VCaP (cell line): ENCODE measurements at regions not wholly inside any gene's neighbourhood (a gene's known extent, or its start where the extent isn't known, plus 50 kb on each side); places are given as distances from the start of the nearest gene placed in this dataset.
"Not testable (repeated sequence)": the region's sequence is repeated elsewhere in the genome, so short reads cannot be mapped to it uniquely, and the experiment has no call there.

Source experiments
- H3K27ac ChIP-seq: fragments of 450-650 bp; 2 replicates; pipeline ENCODE4 v1.5.1; 2017
- TF ChIP-seq, protein P1 (sequence below): fragments of 450-650 bp; conservative IDR thresholded peaks from 2 replicates; pipeline ENCODE4 v1.5.1; 2017; ENCODE audit warnings: mild to moderate bottlenecking, moderate library complexity

GRCh38 chr12:102642199-102642598 is 161.8 kb upstream of the IGF1 start:
- no peak overlapping the region for H3K27ac ChIP-seq
- TF ChIP-seq, protein P1, sequence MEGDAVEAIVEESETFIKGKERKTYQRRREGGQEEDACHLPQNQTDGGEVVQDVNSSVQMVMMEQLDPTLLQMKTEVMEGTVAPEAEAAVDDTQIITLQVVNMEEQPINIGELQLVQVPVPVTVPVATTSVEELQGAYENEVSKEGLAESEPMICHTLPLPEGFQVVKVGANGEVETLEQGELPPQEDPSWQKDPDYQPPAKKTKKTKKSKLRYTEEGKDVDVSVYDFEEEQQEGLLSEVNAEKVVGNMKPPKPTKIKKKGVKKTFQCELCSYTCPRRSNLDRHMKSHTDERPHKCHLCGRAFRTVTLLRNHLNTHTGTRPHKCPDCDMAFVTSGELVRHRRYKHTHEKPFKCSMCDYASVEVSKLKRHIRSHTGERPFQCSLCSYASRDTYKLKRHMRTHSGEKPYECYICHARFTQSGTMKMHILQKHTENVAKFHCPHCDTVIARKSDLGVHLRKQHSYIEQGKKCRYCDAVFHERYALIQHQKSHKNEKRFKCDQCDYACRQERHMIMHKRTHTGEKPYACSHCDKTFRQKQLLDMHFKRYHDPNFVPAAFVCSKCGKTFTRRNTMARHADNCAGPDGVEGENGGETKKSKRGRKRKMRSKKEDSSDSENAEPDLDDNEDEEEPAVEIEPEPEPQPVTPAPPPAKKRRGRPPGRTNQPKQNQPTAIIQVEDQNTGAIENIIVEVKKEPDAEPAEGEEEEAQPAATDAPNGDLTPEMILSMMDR: no peak

GRCh38 chr12:102640658-102641057 is 160.3 kb upstream of the IGF1 start:
- not testable (repeated sequence) for H3K27ac ChIP-seq

GRCh38 chr12:102638777-102639176 is 158.4 kb upstream of the IGF1 start:
- no peak overlapping the region for H3K27ac ChIP-seq
- TF ChIP-seq, protein P1: no peak

DNA sequence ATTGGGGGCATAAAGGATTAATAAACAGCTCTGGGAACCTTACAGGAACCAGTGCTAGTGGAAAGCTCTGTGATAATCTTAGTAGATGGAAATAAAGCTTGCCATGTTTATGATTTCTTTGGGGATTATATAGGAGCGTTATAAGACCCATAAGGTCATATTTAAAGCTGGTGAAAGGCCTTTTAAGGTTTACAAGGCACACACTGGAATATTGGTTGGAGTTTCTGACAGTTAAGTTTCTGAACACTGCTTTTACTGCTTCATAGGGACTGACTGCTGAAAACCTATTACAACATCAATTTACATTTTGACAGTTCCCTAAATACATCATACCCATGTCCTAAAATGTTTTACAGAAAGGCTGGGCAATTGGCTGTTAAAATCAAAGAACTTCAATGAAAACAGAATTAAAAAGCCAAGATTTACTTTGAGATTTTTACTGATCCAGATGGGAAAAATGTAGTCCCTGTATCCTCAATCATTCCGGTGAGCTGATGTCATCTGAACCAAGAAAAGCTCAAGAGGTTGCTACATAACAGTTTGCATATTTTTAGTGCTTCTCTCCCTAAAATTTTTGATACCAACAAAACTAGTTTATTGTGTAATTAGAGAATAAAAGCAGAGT is 153.7 kb upstream of the IGF1 start:
- TF ChIP-seq, protein P1: no peak
- H3K27ac ChIP-seq: peak overlapping the region; percentile 21; the same call in 1 of the 2 replicates

- TF ChIP-seq, protein P1: no peak
- no peak overlapping the region for H3K27ac ChIP-seq
These were observed 150.9 kb upstream of the IGF1 start for GRCh38 chr12:102631274-102631673.

DNA sequence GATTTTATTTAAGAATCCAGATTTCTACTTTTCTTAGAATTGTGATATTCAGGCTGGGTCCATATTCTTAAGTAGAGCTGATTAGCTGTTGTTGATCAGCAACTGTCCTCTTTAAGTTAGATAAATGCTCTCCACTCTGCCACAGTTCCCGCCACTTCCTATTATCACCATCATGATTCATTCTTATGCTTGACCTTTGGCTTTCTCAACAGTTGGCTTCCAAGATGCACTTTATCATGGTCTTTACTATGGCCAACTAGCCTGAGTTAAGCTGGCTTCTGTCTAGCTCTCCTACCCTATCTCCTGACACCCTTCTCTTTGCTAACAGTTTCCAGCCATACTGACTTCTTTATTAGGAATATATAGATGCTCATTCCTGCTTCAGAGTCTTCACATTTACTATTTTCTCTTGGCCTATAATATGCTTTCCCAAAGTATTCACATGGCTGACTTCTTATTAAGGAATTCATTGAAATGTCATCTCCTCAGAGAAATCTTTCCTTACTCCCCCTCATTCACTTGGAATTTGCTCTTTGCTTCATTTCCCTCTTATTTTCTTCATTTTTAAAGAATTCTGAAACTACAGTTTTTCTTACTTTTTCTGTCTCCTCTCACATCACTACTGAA is 149.0 kb upstream of the IGF1 start:
- TF ChIP-seq, protein P1: no peak
- H3K27ac ChIP-seq: no peak overlapping the region

GRCh38 chr12:102625819-102626218 is 145.5 kb upstream of the IGF1 start:
- no peak overlapping the region for H3K27ac ChIP-seq
- TF ChIP-seq, protein P1: no peak

DNA sequence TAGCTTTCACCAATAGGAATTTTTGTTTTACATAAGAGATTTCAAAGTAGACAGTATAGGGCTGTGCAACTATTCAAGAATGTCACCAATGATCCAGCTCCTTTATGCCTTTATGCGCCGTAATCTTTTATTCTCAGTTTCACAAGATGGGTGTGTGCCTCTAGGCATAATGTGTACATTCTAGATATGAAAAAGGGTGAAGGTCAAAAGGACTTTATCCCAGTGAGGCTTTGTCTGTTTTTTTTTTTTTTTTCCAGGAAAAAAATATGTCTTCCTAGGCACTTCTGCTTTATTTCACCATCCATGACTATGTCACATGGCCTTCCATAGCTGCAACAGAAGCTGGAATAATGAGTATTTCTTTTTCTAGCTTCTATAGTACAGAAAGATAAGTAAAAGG is 142.3 kb upstream of the IGF1 start:
- H3K27ac ChIP-seq: no peak overlapping the region
- TF ChIP-seq, protein P1: no peak
